Stomach (tissue), 8 donors: ENCODE measurements at regions not wholly inside any gene's neighbourhood (a gene's known extent, or its start where the extent isn't known, plus 50 kb on each side); places are given as distances from the start of the nearest gene placed in this dataset.

Experiments used
- DNase-seq, 2 donors: peaks; one replicate each; pipeline versions ENCODE4 v3.0.0 to v3.0.0-alpha.2; 2013 to 2019
- H3K27ac ChIP-seq, 5 donors: fragments of 200-600 bp in 4 of 5; sonication (generic) in 4 of 5; one replicate each; pipeline ENCODE4 v1.5.1; 2013 to 2019; ENCODE audit warnings: mild to moderate bottlenecking in 1 of 5, moderate library complexity in 1 of 5
- H3K27me3 ChIP-seq, 3 donors: fragments of 200-600 bp; sonication (generic); one replicate each; pipeline ENCODE4 v1.5.1; 2017 to 2019; ENCODE audit warnings: mixed run types in 1 of 3
- H3K36me3 ChIP-seq, 4 donors: fragments of 200-600 bp; sonication (generic); 1 replicate in 3 of 4; 2 replicates in 1 of 4; pipeline ENCODE4 v1.5.1; 2016 to 2019
- H3K4me1 ChIP-seq, 4 donors: fragments of 200-600 bp; sonication (generic); one replicate each; pipeline ENCODE4 v1.5.1; 2016 to 2019
- H3K4me3 ChIP-seq, 4 donors: fragments of 200-600 bp; sonication (generic) in 3 of 4; one replicate each; pipeline ENCODE4 v1.5.1; 2016 to 2019; ENCODE audit warnings: mild to moderate bottlenecking in 1 of 4
- H3K9me3 ChIP-seq, 4 donors: fragments of 200-600 bp; sonication (generic); one replicate each; pipeline ENCODE4 v1.5.1; 2016 to 2019
- CTCF ChIP-seq, 7 experiments: fragments of 450-650 bp in 4 of 7; fragments of 200-600 bp in 3 of 7; sonication (generic) in 3 of 7; IDR thresholded peaks; one replicate each; pipeline ENCODE4 v1.5.1; 2016 to 2019; ENCODE audit warnings: antibody characterized with exemption in 7 of 7, control low read depth in 2 of 7, mild to moderate bottlenecking in 1 of 7
- EP300 ChIP-seq: sonication (generic); formaldehyde crosslinking; IDR thresholded peaks from one replicate; pipeline ENCODE4 v1.6.1; 2017; ENCODE audit warnings: antibody characterized with exemption
- POLR2A ChIP-seq, 4 donors: fragments of 450-650 bp; IDR thresholded peaks; one replicate each; pipeline ENCODE4 v1.6.1; 2016; ENCODE audit warnings: antibody characterized with exemption in 4 of 4, control low read depth in 2 of 4, mild to moderate bottlenecking in 1 of 4, moderate library complexity in 1 of 4
- POLR2AphosphoS5 ChIP-seq, 3 donors: sonication (generic); formaldehyde crosslinking; IDR thresholded peaks; one replicate each; pipeline ENCODE4 v1.6.1; 2016; ENCODE audit warnings: antibody characterized with exemption in 3 of 3
- WGBS, 5 donors: extraction: QIAGEN DNeasy Blood & Tissue Kit in 3 of 5; methylation state at CpG; one replicate each; pipeline versions ENCODE4 v1.1.5 to v1.1.7; 2013 to 2018; 5-methylcytosine and 5-hydroxymethylcytosine counted together
- intact Hi-C: fragments of 100-400 bp; cut with DNase I; formaldehyde crosslinking; loops from one replicate; pipeline ENCODE4 v1.15.1; 2023; ENCODE audit warnings: low total_unique reads
- donor health status: healthy with polysubstance abuse.
- donor health status: Bipolar disorder and iron deficiency.
- donor health status: healthy.

DNA sequence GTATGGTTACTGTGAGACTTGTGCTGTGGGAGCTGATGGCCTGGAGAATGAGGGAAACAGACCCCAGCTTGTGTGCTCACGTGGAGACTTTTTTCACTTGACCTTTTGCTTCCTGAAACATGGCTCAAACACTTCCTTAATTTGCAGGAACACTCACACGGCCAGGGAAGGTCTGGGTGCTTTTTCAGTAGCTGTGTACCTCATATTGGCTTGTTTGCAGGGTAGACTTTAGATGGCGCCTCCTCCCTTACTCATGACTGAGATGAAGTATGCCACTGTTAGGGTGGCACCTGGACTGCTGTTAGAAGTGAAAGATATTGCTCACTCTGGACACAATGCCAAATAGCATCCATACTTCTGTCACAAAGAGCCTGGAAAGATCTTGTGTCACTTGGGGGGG, 75.7 kb upstream of the WDR1 start:
- Histone ChIP-seq H3K27me3 (no peaks in the 10 kb centered on the region), H3K4me3 (no peak overlapping the region), H3K9me3 (no peaks in the 10 kb centered on the region), H3K27ac (no peak overlapping the region), H3K36me3 (no peaks in the 10 kb centered on the region), H3K4me1 (peaks cover 0 to 4% (median 0%) of the 10 kb centered on the region in 4 donors)
- no peak for DNase-seq
- no peak for TF ChIP-seq POLR2AphosphoS5 (IDR thresholded peaks at IDR 0.05)
- TF ChIP-seq POLR2A (IDR thresholded peaks at IDR 0.05): no peak
- no peak for TF ChIP-seq EP300
- no peak for TF ChIP-seq CTCF (IDR thresholded peaks at IDR 0.05)
- WGBS, 5 donors: 36 to 43% (median 40%) methylated on average over 3 of the region's 3 CpGs
- intact Hi-C loops: no loop called here

- no peak for DNase-seq
- Histone ChIP-seq H3K9me3 (no peaks in the 10 kb centered on the region), H3K4me1 (peaks cover 0 to 4% (median 0%) of the 10 kb centered on the region in 4 donors), H3K36me3 (no peaks in the 10 kb centered on the region), H3K27me3 (no peaks in the 10 kb centered on the region), H3K27ac (no peak overlapping the region), H3K4me3 (no peak overlapping the region)
- 77 to 94% (median 90%) methylated on average over 2 of the region's 2 CpGs for WGBS, 5 donors
- intact Hi-C loops: no loop called here
- TF ChIP-seq EP300: no peak
Measured at GRCh38 chr4:10188400-10189004, 71.9 kb upstream of the WDR1 start.

DNA sequence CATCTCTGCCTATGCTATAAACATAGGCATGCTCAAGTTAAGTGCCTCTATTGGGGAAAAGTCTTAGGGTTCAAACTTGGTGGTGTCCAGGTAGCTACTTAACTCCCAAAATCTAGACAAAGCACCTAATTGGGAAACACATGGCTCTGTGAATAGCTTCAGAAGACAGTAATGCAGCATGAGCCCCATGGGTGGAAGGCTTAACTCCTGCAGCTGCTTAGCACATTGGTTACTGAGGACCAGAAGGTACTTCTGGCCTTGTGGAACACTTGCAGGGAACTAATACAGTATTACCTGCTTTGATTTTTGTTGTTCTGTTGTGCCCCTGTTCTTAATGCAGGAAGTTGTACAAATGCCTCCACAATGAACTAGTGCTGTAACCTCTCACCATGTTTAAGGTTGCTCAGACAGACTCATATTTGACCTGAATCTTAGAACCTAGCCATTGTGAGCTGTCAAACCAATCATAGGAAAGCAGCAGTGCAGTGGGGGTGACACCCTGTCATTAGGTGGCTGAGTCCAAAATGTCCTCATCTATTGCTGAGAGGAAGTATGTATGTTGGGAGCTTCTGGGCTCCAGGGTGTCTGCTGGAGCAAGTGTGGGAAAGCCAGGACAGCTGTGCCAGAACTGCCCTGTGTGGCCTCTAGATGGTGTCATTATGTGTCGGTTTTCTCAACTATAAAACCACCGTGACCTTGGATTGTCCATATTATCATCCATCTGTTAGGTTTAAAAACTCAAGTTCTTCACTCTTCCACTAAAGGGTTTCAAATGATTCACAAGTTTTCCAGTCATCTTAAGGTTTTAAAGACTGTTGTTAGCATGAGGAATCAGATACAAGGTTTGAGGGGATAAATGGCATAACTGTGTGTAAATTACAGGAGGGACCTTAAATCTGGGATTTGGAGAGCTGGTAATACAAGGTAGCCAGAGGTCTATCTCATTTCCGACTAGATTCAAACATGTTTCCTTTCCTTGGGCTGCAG, 69.9 kb upstream of the WDR1 start:
- no peak for DNase-seq
- Histone ChIP-seq H3K4me3 (no peak overlapping the region), H3K36me3 (no peaks in the 10 kb centered on the region), H3K27ac (no peak overlapping the region), H3K4me1 (peaks cover 0 to 4% (median 0%) of the 10 kb centered on the region in 4 donors), H3K9me3 (no peaks in the 10 kb centered on the region), H3K27me3 (no peaks in the 10 kb centered on the region)
- 27 to 54% (median 35%) methylated on average over 3 of the region's 3 CpGs for WGBS, 5 donors
- TF ChIP-seq POLR2AphosphoS5 (IDR thresholded peaks at IDR 0.05): no peak
- TF ChIP-seq CTCF (IDR thresholded peaks at IDR 0.05): no peak
- TF ChIP-seq POLR2A (IDR thresholded peaks at IDR 0.05): no peak
- no peak for TF ChIP-seq EP300
- intact Hi-C loops: no loop called here

DNA sequence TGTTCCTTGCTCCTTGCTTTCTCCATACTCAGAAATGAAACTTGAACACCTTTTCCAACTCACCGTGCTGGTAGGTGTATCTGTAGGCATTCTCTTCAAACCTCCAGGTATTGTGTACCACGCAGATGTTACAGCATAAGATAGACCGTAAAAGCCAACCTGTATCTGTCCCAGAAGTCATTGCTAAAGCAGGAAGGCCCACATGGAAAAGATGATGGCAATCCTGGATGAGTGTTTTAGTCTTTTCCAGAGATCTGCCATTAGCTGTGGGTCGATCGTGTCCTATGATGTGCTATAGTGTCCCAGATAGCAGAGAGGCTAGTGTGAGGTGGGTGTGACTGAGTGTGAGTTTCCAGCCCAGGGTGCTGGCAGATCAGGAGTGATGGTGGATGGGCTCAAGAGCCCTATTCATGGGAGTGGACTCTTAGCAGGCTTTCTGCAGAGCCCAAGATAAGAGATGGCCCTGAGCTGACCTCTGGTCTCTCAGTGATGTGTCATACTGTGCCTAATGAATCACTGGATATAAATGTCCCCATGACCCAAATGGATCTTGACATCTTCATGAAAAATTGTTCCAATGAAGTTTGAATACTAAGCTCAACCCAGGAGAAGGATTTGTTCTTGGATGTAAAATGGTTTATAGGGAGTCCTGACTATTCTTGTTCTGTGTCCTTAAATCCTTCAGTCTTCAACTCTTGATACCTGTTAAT, 69.1 kb upstream of the WDR1 start:
- 85 to 97% (median 88%) methylated on average over 5 of the region's 5 CpGs for WGBS, 5 donors
- intact Hi-C loops: no loop called here

More for the DNA sequence above, 69.1 kb upstream of the WDR1 start:
- DNase-seq: no peak
- Histone ChIP-seq H3K27me3 (no peaks in the 10 kb centered on the region), H3K9me3 (no peaks in the 10 kb centered on the region), H3K27ac (no peak overlapping the region), H3K36me3 (no peaks in the 10 kb centered on the region), H3K4me1 (peaks cover 0 to 4% (median 0%) of the 10 kb centered on the region in 4 donors), H3K4me3 (no peak overlapping the region)
- TF ChIP-seq POLR2A (IDR thresholded peaks at IDR 0.05) (no peak), CTCF (IDR thresholded peaks at IDR 0.05) (no peak), POLR2AphosphoS5 (IDR thresholded peaks at IDR 0.05) (no peak), EP300 (no peak)
